BLaER1 treated with 17β-estradiol and CSF1 and Interleukin-3, amounts not matched to agents 10 nM and 100 nM (cell line): ENCODE measurements at regions not wholly inside any gene's neighbourhood (a gene's known extent, or its start where the extent isn't known, plus 50 kb on each side); places are given as distances from the start of the nearest gene placed in this dataset.

Experiments used
- H3K27ac ChIP-seq, 11 experiments: shearing (Covaris generic); formaldehyde crosslinking; 2 replicates each; pipeline ENCODE4 v1.8.1; 2022
- H3K27me3 ChIP-seq, 11 experiments: shearing (Covaris generic); formaldehyde crosslinking; 2 replicates each; pipeline ENCODE4 v1.8.1; 2022
- H3K36me3 ChIP-seq, 11 experiments: shearing (Covaris generic); formaldehyde crosslinking; 2 replicates each; pipeline ENCODE4 v1.8.1; 2022
- H3K4me1 ChIP-seq, 10 experiments: shearing (Covaris generic); formaldehyde crosslinking; 2 replicates each; pipeline ENCODE4 v1.8.1; 2022
- H3K4me2 ChIP-seq, 11 experiments: shearing (Covaris generic); formaldehyde crosslinking; 2 replicates each; pipeline ENCODE4 v1.8.1; 2022
- H3K4me3 ChIP-seq, 10 experiments: shearing (Covaris generic); formaldehyde crosslinking; 2 replicates each; pipeline ENCODE4 v1.8.1; 2022
- H3K9ac ChIP-seq, 11 experiments: shearing (Covaris generic); formaldehyde crosslinking; 2 replicates each; pipeline ENCODE4 v1.8.1; 2022
- H3K9me3 ChIP-seq, 11 experiments: shearing (Covaris generic); formaldehyde crosslinking; replicated peaks in 1 of 11; 2 replicates each; pipeline ENCODE4 v1.8.1; 2022
- H4K20me1 ChIP-seq, 11 experiments: shearing (Covaris generic); formaldehyde crosslinking; 2 replicates each; pipeline ENCODE4 v1.8.1; 2022
- Cebpa-rat ChIP-seq, 11 experiments: shearing (Covaris generic); IDR thresholded peaks; 2 replicates each; pipeline ENCODE4 v1.8.1; 2022

GRCh38 chr10:83301732-83302131 lies 837.6 kb upstream of the GHITM start:
- no peaks in the 10 kb centered on the region for H3K4me1 ChIP-seq
- no peaks in the 10 kb centered on the region for H4K20me1 ChIP-seq
- no peaks in the 10 kb centered on the region for H3K27me3 ChIP-seq
- H3K36me3 ChIP-seq: no peaks in the 10 kb centered on the region
- no peak overlapping the region for H3K4me2 ChIP-seq
- no peak overlapping the region for H3K27ac ChIP-seq
- no peak for TF ChIP-seq Cebpa-rat (IDR thresholded peaks at IDR 0.05)
- H3K9me3 ChIP-seq: no peaks in the 10 kb centered on the region
- no peak overlapping the region for H3K9ac ChIP-seq
- H3K4me3 ChIP-seq: no peak overlapping the region

GRCh38 chr10:83302623-83303022 lies 836.7 kb upstream of the GHITM start:
- Histone ChIP-seq H3K9ac (no peak overlapping the region), H3K27ac (no peak overlapping the region), H3K36me3 (no peaks in the 10 kb centered on the region), H3K27me3 (no peaks in the 10 kb centered on the region), H3K4me3 (no peak overlapping the region), H3K4me1 (no peaks in the 10 kb centered on the region), H3K9me3 (no peaks in the 10 kb centered on the region), H4K20me1 (no peaks in the 10 kb centered on the region), H3K4me2 (no peak overlapping the region)
- TF ChIP-seq Cebpa-rat (IDR thresholded peaks at IDR 0.05): no peak

- H3K4me2 ChIP-seq: no peak overlapping the region
- no peak overlapping the region for H3K9ac ChIP-seq
- no peak overlapping the region for H3K4me3 ChIP-seq
- H3K4me1 ChIP-seq: no peaks in the 10 kb centered on the region
- H4K20me1 ChIP-seq: no peaks in the 10 kb centered on the region; a peak in 1 of 22 replicates
- H3K27me3 ChIP-seq: no peaks in the 10 kb centered on the region
- no peaks in the 10 kb centered on the region for H3K36me3 ChIP-seq
- H3K27ac ChIP-seq: no peak overlapping the region
- peaks cover 0 to 5% (median 2%) of the 10 kb centered on the region in 11 experiments; a peak in 3 of 22 replicates for H3K9me3 ChIP-seq
- no peak for TF ChIP-seq Cebpa-rat (IDR thresholded peaks at IDR 0.05)
Observed at GRCh38 chr10:83310688-83311087, 828.6 kb upstream of the GHITM start.

GRCh38 chr10:83312570-83312969 lies 826.7 kb upstream of the GHITM start:
- Histone ChIP-seq H3K9ac (no peak overlapping the region), H4K20me1 (no peaks in the 10 kb centered on the region; a peak in 1 of 22 replicates), H3K4me1 (no peaks in the 10 kb centered on the region), H3K27ac (no peak overlapping the region), H3K4me3 (no peak overlapping the region), H3K36me3 (no peaks in the 10 kb centered on the region), H3K4me2 (no peak overlapping the region), H3K9me3 (peaks cover 0 to 9% (median 5%) of the 10 kb centered on the region in 11 experiments; a peak in 4 of 22 replicates), H3K27me3 (no peaks in the 10 kb centered on the region)
- TF ChIP-seq Cebpa-rat (IDR thresholded peaks at IDR 0.05): no peak

- TF ChIP-seq Cebpa-rat (IDR thresholded peaks at IDR 0.05): no peak
- Histone ChIP-seq H3K9ac (no peak overlapping the region), H3K27me3 (no peaks in the 10 kb centered on the region), H3K4me3 (no peak overlapping the region), H3K4me2 (no peak overlapping the region), H4K20me1 (no peaks in the 10 kb centered on the region), H3K36me3 (no peaks in the 10 kb centered on the region), H3K4me1 (no peaks in the 10 kb centered on the region), H3K27ac (no peak overlapping the region), H3K9me3 (no peaks in the 10 kb centered on the region)
Observed at GRCh38 chr10:83332690-83333089, 806.6 kb upstream of the GHITM start.

GRCh38 chr10:83333566-83333965 lies 805.7 kb upstream of the GHITM start:
- H4K20me1 ChIP-seq: no peaks in the 10 kb centered on the region
- H3K36me3 ChIP-seq: no peaks in the 10 kb centered on the region
- no peaks in the 10 kb centered on the region for H3K9me3 ChIP-seq
- H3K27ac ChIP-seq: no peak overlapping the region
- no peak overlapping the region for H3K4me3 ChIP-seq
- H3K27me3 ChIP-seq: no peaks in the 10 kb centered on the region
- H3K4me2 ChIP-seq: no peak overlapping the region
- H3K9ac ChIP-seq: no peak overlapping the region
- TF ChIP-seq Cebpa-rat (IDR thresholded peaks at IDR 0.05): no peak
- H3K4me1 ChIP-seq: no peaks in the 10 kb centered on the region

- peaks cover 0 to 6% (median 0%) of the 10 kb centered on the region in 11 experiments; a peak in 3 of 22 replicates for H3K9me3 ChIP-seq
- TF ChIP-seq Cebpa-rat (IDR thresholded peaks at IDR 0.05): no peak
- no peaks in the 10 kb centered on the region for H4K20me1 ChIP-seq
- no peaks in the 10 kb centered on the region for H3K27me3 ChIP-seq
- no peak overlapping the region for H3K27ac ChIP-seq
- H3K4me1 ChIP-seq: peaks cover 0 to 12% (median 5%) of the 10 kb centered on the region in 10 experiments; a peak in 9 of 20 replicates
- no peak overlapping the region for H3K4me3 ChIP-seq
- peak overlapping the region in 6 of 11 experiments; percentile 26 to 49 (median 36); a peak in 9 of 22 replicates for H3K4me2 ChIP-seq
- H3K36me3 ChIP-seq: no peaks in the 10 kb centered on the region
- H3K9ac ChIP-seq: no peak overlapping the region
Observed at GRCh38 chr10:83343676-83344075, 795.6 kb upstream of the GHITM start.

GRCh38 chr10:83346266-83346910 lies 792.9 kb upstream of the GHITM start:
- H3K9me3 ChIP-seq: peaks cover 0 to 6% (median 0%) of the 10 kb centered on the region in 11 experiments; a peak in 3 of 22 replicates
- no peaks in the 10 kb centered on the region for H4K20me1 ChIP-seq
- no peak for TF ChIP-seq Cebpa-rat (IDR thresholded peaks at IDR 0.05)
- H3K4me2 ChIP-seq: no peak overlapping the region
- no peaks in the 10 kb centered on the region for H3K27me3 ChIP-seq
- no peak overlapping the region for H3K9ac ChIP-seq
- no peak overlapping the region for H3K27ac ChIP-seq
- peaks cover 0 to 12% (median 5%) of the 10 kb centered on the region in 10 experiments; a peak in 9 of 20 replicates for H3K4me1 ChIP-seq
- H3K36me3 ChIP-seq: no peaks in the 10 kb centered on the region
- no peak overlapping the region for H3K4me3 ChIP-seq

- H3K9ac ChIP-seq: no peak overlapping the region
- H4K20me1 ChIP-seq: no peaks in the 10 kb centered on the region
- no peak overlapping the region for H3K4me2 ChIP-seq
- H3K27ac ChIP-seq: no peak overlapping the region
- no peak overlapping the region for H3K4me3 ChIP-seq
- H3K4me1 ChIP-seq: no peaks in the 10 kb centered on the region
- H3K36me3 ChIP-seq: no peaks in the 10 kb centered on the region
- H3K27me3 ChIP-seq: no peaks in the 10 kb centered on the region
- no peak for TF ChIP-seq Cebpa-rat (IDR thresholded peaks at IDR 0.05)
- peaks cover 0 to 9% (median 0%) of the 10 kb centered on the region in 11 experiments; a peak in 2 of 22 replicates for H3K9me3 ChIP-seq
Observed at GRCh38 chr10:83352588-83352987, 786.7 kb upstream of the GHITM start.

GRCh38 chr10:83354456-83354855 lies 784.9 kb upstream of the GHITM start:
- Histone ChIP-seq H3K4me1 (0 out of 20 replicates have a peak, but pooled peaks cover 0 to 9% (median 0%) of the 10 kb centered on the region in 10 experiments), H3K9me3 (peaks cover 0 to 9% (median 0%) of the 10 kb centered on the region in 11 experiments; a peak in 2 of 22 replicates), H3K4me3 (no peak overlapping the region), H3K9ac (no peak overlapping the region), H4K20me1 (no peaks in the 10 kb centered on the region), H3K27ac (no peak overlapping the region), H3K27me3 (no peaks in the 10 kb centered on the region), H3K36me3 (no peaks in the 10 kb centered on the region), H3K4me2 (no peak overlapping the region)
- no peak for TF ChIP-seq Cebpa-rat (IDR thresholded peaks at IDR 0.05)
